HG02798 (cell line): ENCODE measurements at regions not wholly inside any gene's neighbourhood (a gene's known extent, or its start where the extent isn't known, plus 50 kb on each side); places are given as distances from the start of the nearest gene placed in this dataset.

Experiments
- ATAC-seq: cut with Tn5 transposase; IDR thresholded peaks from one replicate; pipeline ENCODE4 v1.9.1; 2021; ENCODE audit warnings: mild to moderate bottlenecking; ENCODE audit not compliant: unreplicated experiment, poor library complexity

GRCh38 chr13:100941377-100942368, 267.1 kb upstream of the TMTC4 start:
- no peak for ATAC-seq

GRCh38 chr13:100940658-100941057, 266.1 kb upstream of the TMTC4 start:
- ATAC-seq = no peak

- no peak for ATAC-seq
Measured at GRCh38 chr13:100933841-100934240, 259.2 kb upstream of the TMTC4 start.

GRCh38 chr13:100922599-100922998, 248.0 kb upstream of the TMTC4 start:
- ATAC-seq = no peak

GRCh38 chr13:100921139-100921538, 246.5 kb upstream of the TMTC4 start:
- ATAC-seq = no peak

- ATAC-seq = no peak
Measured at GRCh38 chr13:100917011-100917410, 242.4 kb upstream of the TMTC4 start.

GRCh38 chr13:100913143-100913542, 238.5 kb upstream of the TMTC4 start:
- ATAC-seq = no peak

GRCh38 chr13:100904293-100904976, 229.8 kb upstream of the TMTC4 start:
- ATAC-seq = no peak

GRCh38 chr13:100899720-100900316, 225.2 kb upstream of the TMTC4 start:
- no peak for ATAC-seq

GRCh38 chr13:100898431-100898830, 223.8 kb upstream of the TMTC4 start:
- no peak for ATAC-seq

- ATAC-seq = no peak
Measured at GRCh38 chr13:100895651-100896050, 221.1 kb upstream of the TMTC4 start.

- ATAC-seq = no peak
Measured at GRCh38 chr13:100892981-100893380, 218.4 kb upstream of the TMTC4 start.

GRCh38 chr13:100890645-100891044, 216.1 kb upstream of the TMTC4 start:
- ATAC-seq = no peak

- ATAC-seq = no peak
Measured at GRCh38 chr13:100887729-100888151, 213.1 kb upstream of the TMTC4 start.

- ATAC-seq = no peak
Measured at GRCh38 chr13:100883453-100883852, 208.9 kb upstream of the TMTC4 start.

- no peak for ATAC-seq
Measured at GRCh38 chr13:100881291-100881864, 206.8 kb upstream of the TMTC4 start.

- ATAC-seq = no peak
Measured at GRCh38 chr13:100880166-100880565, 205.6 kb upstream of the TMTC4 start.

GRCh38 chr13:100879255-100879654, 204.7 kb upstream of the TMTC4 start:
- no peak for ATAC-seq

GRCh38 chr13:100876044-100876403, 201.4 kb upstream of the TMTC4 start:
- no peak for ATAC-seq

GRCh38 chr13:100875392-100876043, 200.9 kb upstream of the TMTC4 start:
- peak; percentile 57 for ATAC-seq
